ENCODE measurements at regions not wholly inside any gene's neighbourhood (a gene's known extent, or its start where the extent isn't known, plus 50 kb on each side); places are given as distances from the start of the nearest gene placed in this dataset.
"Not testable (repeated sequence)": the region's sequence is repeated elsewhere in the genome, so short reads cannot be mapped to it uniquely, and the experiment has no call there.

DNA sequence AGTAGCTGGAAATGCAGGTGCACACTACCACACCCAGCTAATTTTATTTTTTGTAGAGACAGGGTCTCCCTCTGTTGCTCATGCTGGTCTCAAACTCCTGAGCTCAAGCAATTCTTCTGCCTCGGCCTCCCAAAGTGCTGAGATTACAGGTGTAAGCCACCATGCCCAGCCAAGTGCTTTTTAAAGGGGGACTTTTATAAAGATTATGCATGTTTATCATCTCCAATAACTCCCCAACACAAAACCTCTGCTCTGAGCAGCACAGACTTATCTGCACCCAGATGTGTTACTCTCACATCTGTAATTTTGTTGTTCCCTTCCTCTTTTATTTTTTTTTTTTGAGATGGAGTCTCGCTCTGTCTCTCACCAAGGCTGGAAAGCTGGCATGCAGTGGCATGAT lies 108.6 kb downstream of the TRIM69 start:
- TF ChIP-seq RBM39 (optimal IDR thresholded peaks at IDR 0.05; ENCODE audit: low read depth, low read length); POLR2A (conservative IDR thresholded peaks at IDR 0.05): not testable (repeated sequence)

All from K562 (cell line).